ENCODE measurements at regions not wholly inside any gene's neighbourhood (a gene's known extent, or its start where the extent isn't known, plus 50 kb on each side); places are given as distances from the start of the nearest gene placed in this dataset.
"Not testable (repeated sequence)": the region's sequence is repeated elsewhere in the genome, so short reads cannot be mapped to it uniquely, and the experiment has no call there.

GRCh38 chr2:139438478-139438877 is 658.3 kb upstream of the NXPH2 start:
- H3K36me3 ChIP-seq: no peaks in the 10 kb centered on the region
- WGBS, 2 donors (ENCODE audit: low coverage in 1 of 2): 69 to 76% methylated on average over 3 of the region's 3 CpGs
- TF ChIP-seq, protein P1, sequence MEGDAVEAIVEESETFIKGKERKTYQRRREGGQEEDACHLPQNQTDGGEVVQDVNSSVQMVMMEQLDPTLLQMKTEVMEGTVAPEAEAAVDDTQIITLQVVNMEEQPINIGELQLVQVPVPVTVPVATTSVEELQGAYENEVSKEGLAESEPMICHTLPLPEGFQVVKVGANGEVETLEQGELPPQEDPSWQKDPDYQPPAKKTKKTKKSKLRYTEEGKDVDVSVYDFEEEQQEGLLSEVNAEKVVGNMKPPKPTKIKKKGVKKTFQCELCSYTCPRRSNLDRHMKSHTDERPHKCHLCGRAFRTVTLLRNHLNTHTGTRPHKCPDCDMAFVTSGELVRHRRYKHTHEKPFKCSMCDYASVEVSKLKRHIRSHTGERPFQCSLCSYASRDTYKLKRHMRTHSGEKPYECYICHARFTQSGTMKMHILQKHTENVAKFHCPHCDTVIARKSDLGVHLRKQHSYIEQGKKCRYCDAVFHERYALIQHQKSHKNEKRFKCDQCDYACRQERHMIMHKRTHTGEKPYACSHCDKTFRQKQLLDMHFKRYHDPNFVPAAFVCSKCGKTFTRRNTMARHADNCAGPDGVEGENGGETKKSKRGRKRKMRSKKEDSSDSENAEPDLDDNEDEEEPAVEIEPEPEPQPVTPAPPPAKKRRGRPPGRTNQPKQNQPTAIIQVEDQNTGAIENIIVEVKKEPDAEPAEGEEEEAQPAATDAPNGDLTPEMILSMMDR (IDR thresholded peaks at IDR 0.05): no peak
- no peak for TF ChIP-seq EP300 (IDR thresholded peaks at IDR 0.05; ENCODE audit: low read depth)
- no peak for TF ChIP-seq POLR2A (IDR thresholded peaks at IDR 0.05)
- no peak for TF ChIP-seq POLR2AphosphoS5 (IDR thresholded peaks at IDR 0.05)
- no peak for DNase-seq
- in situ Hi-C loops (cut with MboI; ENCODE audit: low pct_ligation_motif_present in 1 of 4, low pct_unique_long_range_greater_than_20kb in 1 of 4, low sequenced_read_pairs in 3 of 4) (no loop called here), intact Hi-C loops (cut with DNase I; ENCODE audit: low total_unique reads) (no loop called here)
- H3K27ac ChIP-seq: no peak overlapping the region
- H3K4me3 ChIP-seq: no peak overlapping the region
- H3K9me3 ChIP-seq: no peaks in the 10 kb centered on the region
- H3K27me3 ChIP-seq: no peaks in the 10 kb centered on the region
- no peaks in the 10 kb centered on the region for H3K4me1 ChIP-seq

GRCh38 chr2:139427164-139427563 is 647.0 kb upstream of the NXPH2 start:
- no peak overlapping the region for H3K27ac ChIP-seq
- H3K4me1 ChIP-seq: no peaks in the 10 kb centered on the region
- DNase-seq: no peak
- no peaks in the 10 kb centered on the region for H3K9me3 ChIP-seq
- intact Hi-C loops (cut with DNase I; ENCODE audit: low total_unique reads) (no loop called here), in situ Hi-C loops (cut with MboI; ENCODE audit: low pct_ligation_motif_present in 1 of 4, low pct_unique_long_range_greater_than_20kb in 1 of 4, low sequenced_read_pairs in 3 of 4) (no loop called here)
- no peaks in the 10 kb centered on the region for H3K27me3 ChIP-seq
- WGBS, 2 donors (ENCODE audit: low coverage in 1 of 2): 89 to 96% methylated on average over 2 to 4 of the region's 4 CpGs
- H3K4me3 ChIP-seq: no peak overlapping the region
- no peak for TF ChIP-seq POLR2A (IDR thresholded peaks at IDR 0.05)
- TF ChIP-seq EP300 (IDR thresholded peaks at IDR 0.05; ENCODE audit: low read depth): no peak
- TF ChIP-seq POLR2AphosphoS5 (IDR thresholded peaks at IDR 0.05): no peak
- TF ChIP-seq, protein P1 (IDR thresholded peaks at IDR 0.05): no peak
- no peaks in the 10 kb centered on the region for H3K36me3 ChIP-seq

DNA sequence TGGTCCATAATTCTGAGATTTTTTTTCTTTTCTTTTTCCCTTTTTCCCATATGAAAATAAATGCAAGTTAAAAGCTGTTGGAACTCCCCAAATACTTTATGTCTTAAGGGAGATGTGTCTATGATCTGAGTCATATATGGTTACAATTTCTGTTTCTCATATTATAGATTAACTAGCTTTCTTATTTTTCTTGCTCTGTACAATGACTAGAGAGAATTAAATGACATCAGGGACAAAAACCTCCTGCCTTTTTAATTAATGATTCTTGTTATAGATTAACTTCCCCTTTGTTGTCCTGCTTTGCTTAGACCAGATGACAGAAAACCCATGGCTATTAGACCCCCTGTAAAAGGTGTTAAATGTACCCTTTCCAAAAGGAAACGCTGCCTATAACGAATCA is 643.9 kb upstream of the NXPH2 start:
- Histone ChIP-seq H3K36me3 (no peaks in the 10 kb centered on the region), H3K4me1 (no peaks in the 10 kb centered on the region), H3K27me3 (no peaks in the 10 kb centered on the region), H3K27ac (no peak overlapping the region), H3K9me3 (no peaks in the 10 kb centered on the region), H3K4me3 (no peak overlapping the region)
- WGBS, 2 donors (ENCODE audit: low coverage in 1 of 2): 31 to 64% methylated on average over 2 of the region's 2 CpGs
- DNase-seq: no peak
- intact Hi-C loops (cut with DNase I; ENCODE audit: low total_unique reads) (no loop called here), in situ Hi-C loops (cut with MboI; ENCODE audit: low pct_ligation_motif_present in 1 of 4, low pct_unique_long_range_greater_than_20kb in 1 of 4, low sequenced_read_pairs in 3 of 4) (no loop called here)
- no peak for TF ChIP-seq POLR2A (IDR thresholded peaks at IDR 0.05)
- TF ChIP-seq, protein P1 (IDR thresholded peaks at IDR 0.05): no peak
- no peak for TF ChIP-seq EP300 (IDR thresholded peaks at IDR 0.05; ENCODE audit: low read depth)
- no peak for TF ChIP-seq POLR2AphosphoS5 (IDR thresholded peaks at IDR 0.05)

DNA sequence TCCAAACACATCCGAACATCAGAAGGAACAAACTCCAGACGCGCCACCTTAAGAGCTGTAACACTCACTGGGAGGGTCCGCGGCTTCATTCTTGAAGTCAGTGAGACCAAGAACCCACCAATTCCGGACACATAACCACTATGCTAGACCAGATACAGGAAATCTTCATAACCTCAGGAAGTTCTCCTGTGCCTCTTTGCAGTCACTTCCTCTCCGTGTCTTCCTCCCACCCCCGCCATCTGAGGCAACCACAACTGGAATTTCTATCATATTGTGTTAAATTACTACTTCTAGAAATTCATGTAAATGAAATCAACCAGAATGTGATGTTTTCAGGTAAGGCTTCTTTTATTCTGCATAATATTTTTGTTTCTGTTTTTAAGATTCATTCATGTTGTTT is 631.0 kb upstream of the NXPH2 start:
- H3K27me3 ChIP-seq: no peaks in the 10 kb centered on the region
- no peaks in the 10 kb centered on the region for H3K4me1 ChIP-seq
- in situ Hi-C loops (cut with MboI; ENCODE audit: low pct_ligation_motif_present in 1 of 4, low pct_unique_long_range_greater_than_20kb in 1 of 4, low sequenced_read_pairs in 3 of 4): no loop called here
- H3K36me3 ChIP-seq: no peaks in the 10 kb centered on the region
- intact Hi-C loops (cut with DNase I; ENCODE audit: low total_unique reads): loop anchor here (5.0 kb wide), 1 partner anchor 1574 kb away; no protein-coding TSS in a partner anchor
- no peak overlapping the region for H3K27ac ChIP-seq
- WGBS, 2 donors (ENCODE audit: low coverage in 1 of 2): 73% methylated on average over 8 of the region's 8 CpGs; no CpG with 5 or more reads in 1 of the 2 donors
- H3K9me3 ChIP-seq: peaks cover 0 to 9% of the 10 kb centered on the region in 2 donors
- no peak for DNase-seq
- H3K4me3 ChIP-seq: no peak overlapping the region
- TF ChIP-seq EP300 (IDR thresholded peaks at IDR 0.05; ENCODE audit: low read depth) (no peak), POLR2A (IDR thresholded peaks at IDR 0.05) (no peak), POLR2AphosphoS5 (IDR thresholded peaks at IDR 0.05) (no peak)
- TF ChIP-seq, protein P1 (IDR thresholded peaks at IDR 0.05): no peak

GRCh38 chr2:139410833-139411174 is 630.6 kb upstream of the NXPH2 start:
- in situ Hi-C loops (cut with MboI; ENCODE audit: low pct_ligation_motif_present in 1 of 4, low pct_unique_long_range_greater_than_20kb in 1 of 4, low sequenced_read_pairs in 3 of 4); H3K27me3 ChIP-seq; H3K4me3 ChIP-seq; H3K27ac ChIP-seq; H3K36me3 ChIP-seq; H3K9me3 ChIP-seq; DNase-seq; H3K4me1 ChIP-seq: not testable (repeated sequence)
- intact Hi-C loops (cut with DNase I; ENCODE audit: low total_unique reads): loop anchor here (5.0 kb wide), 1 partner anchor 1574 kb away; no protein-coding TSS in a partner anchor
- WGBS, 2 donors (ENCODE audit: low coverage in 1 of 2): 82% methylated on average over 15 of the region's 15 CpGs; no CpG with 5 or more reads in 1 of the 2 donors

DNA sequence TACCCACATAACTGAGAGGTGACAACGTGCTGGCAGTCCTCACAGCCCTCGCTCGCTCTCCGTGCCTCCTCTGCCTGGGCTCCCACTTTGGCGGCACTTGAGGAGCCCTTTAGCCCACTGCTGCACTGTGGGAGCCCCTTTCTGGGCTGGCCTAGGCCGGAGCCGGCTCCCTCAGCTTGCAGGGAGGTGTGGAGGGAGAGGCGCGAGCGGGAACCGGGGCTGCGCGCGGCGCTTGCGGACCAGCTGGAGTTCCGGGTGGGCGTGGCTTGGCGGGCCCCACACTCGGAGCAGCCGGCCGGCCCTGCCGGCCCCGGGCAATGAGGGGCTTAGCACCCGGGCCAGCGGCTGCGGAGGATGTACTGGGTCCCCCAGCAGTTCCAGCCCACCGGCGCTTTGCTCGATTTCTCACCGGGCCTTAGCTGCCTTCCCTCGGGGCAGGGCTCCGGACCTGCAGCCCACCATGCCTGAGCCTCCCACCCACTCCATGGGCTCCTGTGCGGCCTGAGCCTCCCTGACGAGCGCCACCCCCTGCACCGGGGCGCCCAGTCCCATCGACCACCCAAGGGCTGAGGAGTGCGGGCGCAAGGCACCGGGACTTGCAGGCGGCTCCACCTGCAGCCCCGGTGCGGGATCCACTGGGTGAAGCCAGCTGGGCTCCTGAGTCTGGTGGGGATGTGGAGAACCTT is 630.1 kb upstream of the NXPH2 start:
- WGBS, 2 donors (ENCODE audit: low coverage in 1 of 2): 91% methylated on average over 33 of the region's 45 CpGs; no CpG with 5 or more reads in 1 of the 2 donors
- H3K36me3 ChIP-seq; H3K27me3 ChIP-seq; H3K9me3 ChIP-seq; H3K4me1 ChIP-seq; in situ Hi-C loops (cut with MboI; ENCODE audit: low pct_ligation_motif_present in 1 of 4, low pct_unique_long_range_greater_than_20kb in 1 of 4, low sequenced_read_pairs in 3 of 4); H3K4me3 ChIP-seq; H3K27ac ChIP-seq; DNase-seq: not testable (repeated sequence)
- intact Hi-C loops (cut with DNase I; ENCODE audit: low total_unique reads): loop anchor here (5.0 kb wide), 1 partner anchor 1573 kb away; no protein-coding TSS in a partner anchor
